HepG2 (cell line): ENCODE measurements at regions not wholly inside any gene's neighbourhood (a gene's known extent, or its start where the extent isn't known, plus 50 kb on each side); places are given as distances from the start of the nearest gene placed in this dataset.
A peak's percentile ranks its signal among the peaks of the same experiment; 100 is the strongest.

Experiments used
- BRCA1 ChIP-seq: sonication (generic); formaldehyde crosslinking; IDR thresholded peaks from 2 replicates; pipeline ENCODE4 v1.4.0; 2020; ENCODE audit warnings: missing genetic modification reagents
- FOXK1 ChIP-seq: sonication (generic); formaldehyde crosslinking; IDR thresholded peaks from 2 replicates; pipeline ENCODE4 v1.4.0; 2020; ENCODE audit warnings: low read depth, missing genetic modification reagents, borderline replicate concordance
- HDAC2 ChIP-seq: sonication (generic); formaldehyde crosslinking; IDR thresholded peaks from 2 replicates; pipeline ENCODE4 v1.4.0; 2020; ENCODE audit warnings: missing genetic modification reagents
- NPAS2 ChIP-seq: sonication (generic); formaldehyde crosslinking; IDR thresholded peaks from 2 replicates; pipeline ENCODE4 v1.8.0; 2022; ENCODE audit warnings: mild to moderate bottlenecking, missing genetic modification reagents, borderline replicate concordance
- RERE ChIP-seq: IDR thresholded peaks from 2 replicates; pipeline ENCODE4 v1.6.1; 2016; ENCODE audit warnings: low read depth, missing genetic modification reagents, missing compliant biosample characterization
- USF2 ChIP-seq, 2 experiments: sonication (generic) in 1 of 2; formaldehyde crosslinking in 1 of 2; IDR thresholded peaks; 2 replicates each; pipeline versions ENCODE4 v1.5.1 to v1.6.1; 2011 to 2020; ENCODE audit warnings: borderline replicate concordance in 1 of 2, low read depth in 1 of 2, low read length in 1 of 2, mild to moderate bottlenecking in 1 of 2, missing genetic modification reagents in 1 of 2, moderate library complexity in 1 of 2
- ZBTB33 ChIP-seq: sonication (generic); formaldehyde crosslinking; IDR thresholded peaks from 2 replicates; pipeline ENCODE4 v1.4.0; 2020; ENCODE audit warnings: missing genetic modification reagents
- ZBTB8A ChIP-seq: sonication (generic); formaldehyde crosslinking; IDR thresholded peaks from 2 replicates; pipeline ENCODE4 v1.4.0; 2020; ENCODE audit warnings: mild to moderate bottlenecking, low read depth, missing genetic modification reagents, borderline replicate concordance
- ZFP36 ChIP-seq: fragments of 150-350 bp; IDR thresholded peaks from 2 replicates; pipeline ENCODE4 v1.6.1; 2018; ENCODE audit warnings: borderline replicate concordance, low read length, low read depth; ENCODE audit not compliant: partially characterized antibody
- ZFP36L2 ChIP-seq: sonication (generic); formaldehyde crosslinking; IDR thresholded peaks from 2 replicates; pipeline ENCODE4 v1.4.0; 2020; ENCODE audit warnings: missing genetic modification reagents
- ZFP37 ChIP-seq: sonication (generic); formaldehyde crosslinking; IDR thresholded peaks from 2 replicates; pipeline ENCODE4 v1.4.0; 2020; ENCODE audit warnings: missing genetic modification reagents, borderline replicate concordance
- ZNF550 ChIP-seq: sonication (generic); formaldehyde crosslinking; IDR thresholded peaks from 2 replicates; pipeline ENCODE4 v1.4.0; 2020; ENCODE audit warnings: mild to moderate bottlenecking, missing genetic modification reagents, borderline replicate concordance
- ZNF790 ChIP-seq: sonication (generic); formaldehyde crosslinking; IDR thresholded peaks from 2 replicates; pipeline ENCODE4 v1.8.0; 2022; ENCODE audit warnings: missing genetic modification reagents, mild to moderate bottlenecking, borderline replicate concordance
- TF ChIP-seq, protein P1 (sequence below): sonication (generic); formaldehyde crosslinking; IDR thresholded peaks from 2 replicates; pipeline ENCODE4 v1.4.0; 2020; ENCODE audit warnings: missing genetic modification reagents
- TF ChIP-seq, protein P2 (sequence below): IDR thresholded peaks from 2 replicates; pipeline ENCODE4 v1.6.1; 2016; ENCODE audit warnings: mild to moderate bottlenecking

DNA sequence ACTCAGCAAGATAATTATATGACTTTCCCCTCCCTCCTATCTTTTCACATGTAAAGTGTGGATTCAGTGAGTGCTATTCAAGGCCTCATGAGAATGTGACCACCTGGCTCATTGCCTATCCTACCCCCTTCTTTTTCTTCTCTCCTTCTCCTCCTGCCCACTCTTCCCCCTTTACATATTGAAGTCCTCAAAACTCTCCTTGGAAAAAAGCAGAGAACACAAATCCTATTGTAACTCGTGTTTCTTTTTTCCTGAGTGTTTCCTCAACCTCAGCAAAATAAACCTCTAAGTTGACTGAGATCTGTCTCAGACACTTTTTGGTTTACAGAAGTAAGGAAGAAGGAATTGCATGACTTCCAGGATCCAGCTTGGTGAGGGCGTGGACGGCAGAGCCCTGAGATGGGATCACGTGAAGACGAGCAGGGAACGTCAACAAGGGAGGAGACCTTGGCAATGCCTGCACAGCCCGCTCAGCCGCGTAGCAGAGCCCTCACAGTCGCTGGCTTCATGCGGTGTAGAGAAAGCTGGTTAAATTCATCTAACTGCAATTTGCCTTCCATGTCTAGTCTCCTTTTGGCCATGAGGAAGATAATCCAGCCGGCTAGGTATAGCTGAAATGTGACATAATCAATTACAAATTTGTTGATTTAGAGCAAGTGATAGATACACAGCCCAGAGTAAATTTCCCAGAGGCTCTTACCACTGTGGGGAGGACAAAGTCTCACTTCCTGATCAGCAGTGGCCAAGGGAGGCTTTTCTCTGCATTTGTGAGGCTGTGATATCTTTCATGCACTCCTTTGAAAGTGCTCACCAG is 75.7 kb downstream of the LYZL2 start (continued):
- TF ChIP-seq RERE (no peak), ZBTB33 (CRISPR knock-in tag) (peak; percentile 28; the same call in 1 of the 2 replicates), USF2 (IDR thresholded peaks at IDR 0.05; ENCODE audit: low read depth, low read length) (peak; percentile 84), USF2 (CRISPR knock-in tag; IDR thresholded peaks at IDR 0.05; ENCODE audit: borderline replicate concordance) (peak; percentile 90; the same call in 1 of the 2 replicates), ZFP36L2 (CRISPR knock-in tag) (no peak), ZNF790 (CRISPR knock-in tag) (no peak), ZBTB8A (CRISPR knock-in tag) (no peak), BRCA1 (CRISPR knock-in tag) (no peak), ZNF550 (CRISPR knock-in tag) (no peak), ZFP36 (no peak), NPAS2 (no peak), ZFP37 (CRISPR knock-in tag) (0 out of 2 replicates have a peak, but pooled peaks have one; percentile 48), FOXK1 (CRISPR knock-in tag) (peak; percentile 93), HDAC2 (no peak)
- TF ChIP-seq, protein P1, sequence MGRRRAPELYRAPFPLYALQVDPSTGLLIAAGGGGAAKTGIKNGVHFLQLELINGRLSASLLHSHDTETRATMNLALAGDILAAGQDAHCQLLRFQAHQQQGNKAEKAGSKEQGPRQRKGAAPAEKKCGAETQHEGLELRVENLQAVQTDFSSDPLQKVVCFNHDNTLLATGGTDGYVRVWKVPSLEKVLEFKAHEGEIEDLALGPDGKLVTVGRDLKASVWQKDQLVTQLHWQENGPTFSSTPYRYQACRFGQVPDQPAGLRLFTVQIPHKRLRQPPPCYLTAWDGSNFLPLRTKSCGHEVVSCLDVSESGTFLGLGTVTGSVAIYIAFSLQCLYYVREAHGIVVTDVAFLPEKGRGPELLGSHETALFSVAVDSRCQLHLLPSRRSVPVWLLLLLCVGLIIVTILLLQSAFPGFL (CRISPR knock-in tag), result no peak
- TF ChIP-seq, protein P2, sequence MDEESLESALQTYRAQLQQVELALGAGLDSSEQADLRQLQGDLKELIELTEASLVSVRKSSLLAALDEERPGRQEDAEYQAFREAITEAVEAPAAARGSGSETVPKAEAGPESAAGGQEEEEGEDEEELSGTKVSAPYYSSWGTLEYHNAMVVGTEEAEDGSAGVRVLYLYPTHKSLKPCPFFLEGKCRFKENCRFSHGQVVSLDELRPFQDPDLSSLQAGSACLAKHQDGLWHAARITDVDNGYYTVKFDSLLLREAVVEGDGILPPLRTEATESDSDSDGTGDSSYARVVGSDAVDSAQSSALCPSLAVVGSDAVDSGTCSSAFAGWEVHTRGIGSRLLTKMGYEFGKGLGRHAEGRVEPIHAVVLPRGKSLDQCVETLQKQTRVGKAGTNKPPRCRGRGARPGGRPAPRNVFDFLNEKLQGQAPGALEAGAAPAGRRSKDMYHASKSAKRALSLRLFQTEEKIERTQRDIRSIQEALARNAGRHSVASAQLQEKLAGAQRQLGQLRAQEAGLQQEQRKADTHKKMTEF (CRISPR knock-in tag), result peak; percentile 47
